Erythroblast (primary cell): ENCODE measurements at regions not wholly inside any gene's neighbourhood (a gene's known extent, or its start where the extent isn't known, plus 50 kb on each side); places are given as distances from the start of the nearest gene placed in this dataset.

ENCODE experiments used
- DNase-seq, 2 experiments: peaks; one replicate each; lab custom pipeline; 2025; lab: John Stamatoyannopoulos, UW
- GATA1 ChIP-seq: IDR thresholded peaks from 2 replicates; pipeline ENCODE4 v1.6.1; 2011; ENCODE audit warnings: low read depth, mild to moderate bottlenecking, control low read depth, low read length, moderate library complexity
- POLR2A ChIP-seq: IDR thresholded peaks from 2 replicates; pipeline ENCODE4 v1.6.1; 2011; ENCODE audit warnings: mild to moderate bottlenecking, low read length

DNA sequence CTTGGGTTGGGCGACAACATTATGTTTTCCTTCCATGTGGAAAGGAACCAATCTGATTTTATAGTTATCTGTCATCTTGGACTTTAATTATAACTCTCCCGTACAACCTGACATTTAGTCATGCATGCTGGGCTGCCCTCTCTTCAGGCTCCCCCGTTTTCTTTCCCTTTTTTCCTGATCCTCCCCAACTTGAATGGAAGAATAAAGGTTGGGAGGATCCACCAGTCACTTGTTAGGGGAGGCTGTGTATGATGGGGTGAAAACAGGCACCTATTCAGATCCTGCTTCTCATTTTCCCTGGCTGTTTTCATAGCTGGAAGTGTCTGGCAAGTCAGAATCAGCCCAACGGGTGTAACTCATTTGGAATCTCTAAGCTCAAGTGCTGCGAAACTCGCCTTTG, 267.2 kb upstream of the SALL1 start:
- no peak for DNase-seq
- TF ChIP-seq GATA1: no peak
- TF ChIP-seq POLR2A: no peak

DNA sequence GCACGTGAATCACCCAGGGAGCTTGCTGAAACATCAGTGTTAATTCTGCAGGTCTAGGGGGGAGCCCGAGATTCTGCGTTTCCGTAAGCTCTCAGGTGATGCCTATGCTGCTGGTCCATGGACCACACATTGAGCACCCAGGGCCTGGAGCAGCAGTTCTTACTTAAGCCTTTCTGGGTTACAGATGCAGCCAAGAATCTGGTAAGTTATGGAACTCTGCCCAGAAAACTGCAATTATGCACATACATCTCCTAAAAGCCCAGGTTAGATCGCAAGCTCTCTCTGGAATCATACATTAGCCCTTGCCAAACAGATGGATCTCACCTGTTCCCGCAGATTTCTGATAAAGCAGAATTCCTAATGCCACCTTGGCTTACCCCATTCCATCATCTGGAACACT, 265.9 kb upstream of the SALL1 start:
- DNase-seq: no peak
- TF ChIP-seq GATA1: no peak
- no peak for TF ChIP-seq POLR2A

DNA sequence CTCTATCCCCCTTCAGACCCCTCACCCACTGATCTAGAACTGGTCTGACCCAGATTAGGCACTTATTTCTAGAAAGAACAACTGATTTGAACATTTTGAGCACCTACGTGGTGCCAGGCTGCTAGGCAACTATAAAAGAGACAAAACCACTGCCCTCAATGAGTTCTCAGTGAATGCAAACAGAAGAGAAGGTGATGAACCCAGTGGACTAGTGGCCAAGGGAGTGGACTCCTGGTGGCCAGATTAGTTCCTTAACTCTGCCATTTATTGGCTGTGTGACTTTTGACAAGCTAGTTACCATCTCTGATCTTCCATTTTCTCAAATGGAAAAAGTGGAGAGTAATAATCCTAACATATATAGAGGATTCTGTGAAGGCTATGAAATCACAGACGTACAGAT, 259.1 kb upstream of the SALL1 start:
- TF ChIP-seq GATA1: no peak
- no peak for TF ChIP-seq POLR2A

DNA sequence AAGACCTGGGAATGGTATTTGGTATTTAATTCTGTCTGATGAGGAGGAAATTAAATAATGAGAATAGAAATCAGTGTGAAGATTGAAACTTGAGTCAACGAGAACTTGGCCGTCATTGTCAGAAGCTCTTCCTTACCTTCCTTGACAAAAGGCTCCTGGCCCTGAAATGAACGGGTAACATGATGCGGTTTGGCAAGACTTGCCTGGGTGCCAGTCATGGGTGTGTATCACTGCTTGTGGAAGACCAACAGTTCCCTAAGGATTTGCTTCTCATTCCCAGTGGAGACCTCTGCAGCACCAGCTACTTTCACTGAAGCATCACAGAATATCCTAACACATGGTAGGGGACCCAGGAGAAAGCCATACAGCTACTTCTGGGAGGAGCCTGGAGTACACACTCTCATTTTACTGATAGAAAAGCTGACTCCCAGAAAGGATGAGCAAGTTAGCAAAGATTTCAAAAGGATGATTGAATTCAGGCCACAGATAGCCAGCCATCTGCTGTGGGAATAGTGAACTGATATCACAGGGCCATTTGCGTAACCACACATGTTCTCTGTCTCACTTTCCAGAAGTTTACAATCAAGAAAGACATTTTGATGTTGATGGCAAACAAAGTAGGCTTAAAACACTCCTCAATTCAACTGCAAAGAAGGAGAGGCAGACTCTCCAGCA, 258.1 kb upstream of the SALL1 start:
- DNase-seq: no peak

More for the DNA sequence above, 259.1 kb upstream of the SALL1 start:
- no peak for DNase-seq

DNA sequence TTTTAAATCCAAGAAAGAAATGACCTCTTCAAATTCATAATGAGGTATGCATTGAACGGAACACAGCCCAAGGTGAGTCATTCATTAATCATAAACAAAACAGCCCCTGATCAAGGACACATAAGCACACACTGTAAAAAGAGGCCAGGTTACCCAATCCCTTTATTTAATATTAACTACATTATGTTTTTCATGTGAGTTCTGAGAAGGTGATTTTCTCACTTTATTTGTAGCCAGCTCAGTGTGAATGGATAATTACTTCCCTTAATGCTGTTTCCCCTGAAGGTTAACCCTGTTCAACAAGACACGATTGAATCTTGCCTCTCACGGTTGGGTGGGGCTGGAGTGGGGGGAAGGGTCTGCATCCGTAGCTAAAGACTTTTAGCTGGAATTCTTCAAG, 257.3 kb upstream of the SALL1 start:
- TF ChIP-seq POLR2A (no peak), GATA1 (no peak)
- no peak for DNase-seq

More for the DNA sequence above, 258.1 kb upstream of the SALL1 start:
- no peak for TF ChIP-seq POLR2A
- TF ChIP-seq GATA1: no peak

DNA sequence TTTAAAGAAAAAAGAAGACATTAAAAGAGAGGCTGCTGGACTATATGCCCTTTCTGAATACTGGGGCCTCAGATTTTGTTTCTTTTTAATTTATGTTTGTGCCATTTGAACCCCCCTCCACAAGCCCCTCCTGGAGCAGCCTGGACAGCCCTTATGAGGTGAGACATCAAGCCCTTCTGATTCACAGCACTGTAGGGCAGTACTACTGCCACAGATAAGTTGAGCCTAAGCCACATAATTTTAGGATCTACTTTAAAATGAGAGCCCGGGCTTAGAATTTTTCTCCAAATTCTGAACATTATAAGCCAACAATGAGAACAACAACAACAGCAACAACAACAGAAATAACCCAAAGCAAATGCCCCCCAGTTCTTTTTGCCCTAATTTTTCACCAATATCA, 256.9 kb upstream of the SALL1 start:
- TF ChIP-seq GATA1 (no peak), POLR2A (no peak)
- no peak for DNase-seq

DNA sequence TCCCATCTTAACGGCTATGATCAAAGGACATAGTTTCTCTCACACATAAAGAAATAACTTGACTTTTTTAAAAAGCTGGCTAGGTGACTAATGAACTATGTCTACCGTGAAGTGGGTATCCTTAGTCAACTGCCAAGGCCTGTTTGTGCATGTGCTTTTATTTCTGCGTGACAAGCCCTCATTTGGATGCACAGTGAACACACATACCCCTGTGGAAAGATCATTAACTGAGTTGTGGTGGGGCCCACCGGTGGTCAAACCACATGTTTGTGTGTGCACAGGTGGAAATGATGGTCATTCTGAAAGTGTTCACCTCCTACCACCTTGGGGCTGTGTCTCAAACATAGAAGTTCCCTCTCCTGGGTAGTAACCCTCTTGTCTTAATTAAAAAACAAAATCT, 256.1 kb upstream of the SALL1 start:
- TF ChIP-seq POLR2A (no peak), GATA1 (no peak)
- DNase-seq: no peak

DNA sequence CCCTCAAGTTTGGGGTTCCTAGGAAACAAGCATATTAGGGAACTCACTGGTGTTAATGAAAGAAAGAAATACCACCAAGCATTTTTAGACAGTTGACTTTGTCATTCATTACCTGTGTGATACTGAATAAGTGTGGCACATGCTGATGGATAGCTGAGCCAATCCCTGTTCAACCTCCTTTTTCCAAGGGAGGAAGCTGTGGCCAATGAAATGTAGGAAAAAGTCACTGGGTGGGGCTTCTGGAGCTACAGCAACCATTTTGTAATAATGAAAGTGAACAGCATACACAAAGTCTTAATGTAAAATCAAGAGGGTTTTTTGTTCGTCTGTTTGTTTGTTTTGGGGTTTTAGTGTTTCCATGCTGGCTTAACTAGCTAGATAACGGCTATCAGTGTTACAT, 254.3 kb upstream of the SALL1 start:
- no peak for TF ChIP-seq POLR2A
- no peak for TF ChIP-seq GATA1
- DNase-seq: no peak

DNA sequence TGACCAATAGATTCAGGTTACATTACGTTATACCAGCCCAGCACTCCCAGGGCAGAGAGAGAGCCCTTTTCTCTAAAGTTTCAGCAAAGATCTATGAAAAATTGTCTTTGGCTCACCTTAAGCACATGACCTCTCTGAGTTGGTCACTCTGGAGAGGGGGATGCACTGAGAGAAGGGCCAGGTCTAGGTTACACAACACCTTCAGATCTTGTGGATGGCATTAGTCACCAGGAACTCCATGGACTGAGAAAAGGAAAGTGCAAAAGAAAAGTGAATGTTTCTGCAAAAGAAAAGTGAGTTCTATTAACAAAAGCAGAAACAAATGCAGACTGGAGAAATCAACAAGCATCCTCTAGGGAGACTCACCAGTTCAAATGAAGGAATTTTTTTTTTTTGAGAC, 253.3 kb upstream of the SALL1 start:
- no peak for TF ChIP-seq GATA1
- TF ChIP-seq POLR2A: no peak
- no peak for DNase-seq

DNA sequence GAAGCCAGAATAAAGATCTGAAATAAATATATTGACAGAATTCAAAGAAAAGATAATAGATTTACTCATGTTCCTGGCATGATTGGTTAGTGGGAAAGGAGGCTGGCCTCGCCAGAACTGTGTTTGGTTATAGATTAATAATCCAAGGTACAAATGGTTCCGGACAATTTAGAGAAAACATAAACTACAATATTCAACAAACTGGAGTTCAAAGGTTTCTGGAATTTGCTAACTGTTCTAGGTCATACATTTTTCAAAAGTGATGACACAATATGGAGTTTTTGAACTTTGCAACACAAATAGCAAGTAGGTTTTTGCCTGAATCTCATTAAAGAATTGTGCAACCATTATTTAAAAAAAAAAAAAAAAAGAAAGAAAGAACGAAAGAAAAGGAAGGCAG, 251.7 kb upstream of the SALL1 start:
- TF ChIP-seq GATA1 (no peak), POLR2A (no peak)
- DNase-seq: no peak

DNA sequence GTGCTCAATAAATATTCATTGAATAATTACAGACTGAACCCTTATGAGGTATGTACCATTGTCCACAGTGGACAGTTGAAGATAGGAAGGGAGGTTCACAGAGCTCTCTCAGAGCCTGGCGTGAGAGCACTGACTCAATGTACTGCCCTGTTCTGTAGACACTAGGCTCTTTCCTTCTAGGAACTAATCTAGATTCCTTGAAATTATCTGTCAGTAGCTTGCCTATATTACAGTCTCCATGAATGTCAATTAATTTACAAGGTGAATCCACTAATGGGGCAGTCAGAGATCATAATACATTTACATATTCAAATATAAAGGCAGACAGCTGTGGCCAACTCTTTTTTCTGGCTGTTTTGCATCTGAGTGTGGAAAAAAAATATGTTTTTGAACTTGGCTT, 251.2 kb upstream of the SALL1 start:
- TF ChIP-seq GATA1: no peak
- TF ChIP-seq POLR2A: no peak
- no peak for DNase-seq

DNA sequence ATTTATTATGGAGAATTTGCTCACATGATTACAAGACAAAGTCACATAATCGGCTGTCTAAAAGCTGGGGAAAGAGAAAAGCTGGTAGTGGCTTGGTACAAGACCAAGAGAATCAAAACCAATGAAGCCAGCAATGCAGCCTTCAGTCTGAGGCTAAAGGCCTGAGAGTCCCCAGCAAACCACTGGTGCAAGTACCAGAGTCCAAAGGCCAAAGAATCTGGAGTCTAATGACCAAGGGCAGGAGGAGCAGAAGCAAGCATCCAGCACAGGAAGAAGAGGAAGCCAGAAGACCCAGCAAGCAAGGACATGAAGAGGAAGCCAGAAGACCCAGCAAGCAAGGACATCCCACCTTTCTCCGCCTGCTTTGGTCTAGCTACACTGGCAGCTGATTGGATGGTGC, 250.6 kb upstream of the SALL1 start:
- TF ChIP-seq GATA1 (no peak), POLR2A (no peak)
- DNase-seq: no peak

DNA sequence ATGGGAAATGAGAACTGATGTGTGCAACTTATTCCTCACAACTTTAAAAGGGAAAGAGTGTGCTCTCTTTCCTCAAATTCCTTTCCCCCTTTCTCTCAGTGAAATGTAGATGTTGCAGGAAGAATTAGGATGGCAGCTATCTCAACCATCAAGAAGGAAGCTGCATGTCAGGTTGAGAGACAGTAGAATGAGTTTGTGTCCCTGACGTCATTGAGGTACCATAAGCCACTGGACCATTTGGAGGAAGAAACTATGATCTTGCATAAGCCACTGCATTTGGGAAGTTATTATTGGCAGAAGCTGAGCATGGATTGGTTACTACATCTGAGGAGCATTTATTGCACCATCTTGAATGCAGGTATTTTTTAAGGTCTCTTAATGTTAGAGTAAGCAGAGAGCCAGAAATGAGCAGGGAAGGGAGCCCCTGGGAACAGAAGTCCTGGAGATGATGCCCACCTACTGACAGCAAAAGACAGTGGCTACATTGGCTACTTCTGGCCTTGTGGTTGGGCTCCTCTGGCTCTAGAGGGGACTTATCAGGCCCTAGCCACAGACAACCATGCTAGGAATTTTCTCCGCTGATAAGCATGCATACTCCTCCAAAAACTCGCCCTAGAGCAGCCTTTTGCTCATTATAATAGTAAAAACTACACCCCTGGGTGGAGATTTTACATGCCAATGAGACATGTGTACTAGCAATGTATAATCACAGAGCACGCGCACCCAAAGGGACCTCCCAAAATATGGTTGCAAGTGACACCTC, 249.0 kb upstream of the SALL1 start:
- no peak for DNase-seq
- TF ChIP-seq GATA1 (no peak), POLR2A (no peak)

DNA sequence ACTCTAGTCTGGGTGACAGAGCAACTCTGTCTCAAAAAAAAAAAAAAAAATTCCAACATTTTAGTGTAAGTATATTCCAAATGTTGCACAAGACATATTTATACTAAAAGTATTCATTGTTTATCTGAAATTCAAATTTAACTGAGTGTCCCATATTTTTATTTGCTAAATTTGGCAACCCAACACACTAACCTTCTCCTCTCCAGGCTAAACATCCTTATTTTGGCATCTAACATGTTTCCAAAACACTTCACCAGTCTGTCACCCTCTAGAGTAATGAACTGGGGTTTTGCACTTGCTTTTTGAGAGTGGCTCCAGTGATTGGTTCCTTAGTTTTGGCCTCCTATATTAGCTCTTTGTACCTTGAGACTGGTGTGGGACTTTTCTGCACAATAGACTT, 243.4 kb upstream of the SALL1 start:
- no peak for TF ChIP-seq POLR2A
- TF ChIP-seq GATA1: no peak
- DNase-seq: no peak
